Neutrophil (primary cell): ENCODE measurements at regions not wholly inside any gene's neighbourhood (a gene's known extent, or its start where the extent isn't known, plus 50 kb on each side); places are given as distances from the start of the nearest gene placed in this dataset.

Experiments
- H3K27ac ChIP-seq: fragments of 200-600 bp; sonication (generic); 2 replicates; pipeline ENCODE4 v1.5.1; 2016; ENCODE audit warnings: mild to moderate bottlenecking, moderate library complexity
- H3K27me3 ChIP-seq: fragments of 200-600 bp; sonication (generic); 2 replicates; pipeline ENCODE4 v1.6.0; 2016; ENCODE audit warnings: mild to moderate bottlenecking
- H3K36me3 ChIP-seq: fragments of 200-600 bp; sonication (generic); 2 replicates; pipeline ENCODE4 v1.5.1; 2017
- H3K4me1 ChIP-seq, 2 experiments: fragments of 200-600 bp in 1 of 2; sonication (generic) in 1 of 2; 1 replicate in 1 of 2; 2 replicates in 1 of 2; pipeline versions ENCODE4 v1.5.1 to v1.6.1; 2013 to 2016; ENCODE audit warnings: low read depth in 1 of 2, low read length in 1 of 2, mild to moderate bottlenecking in 1 of 2, moderate library complexity in 1 of 2; ENCODE audit not compliant: control insufficient read depth in 1 of 2, insufficient read depth in 1 of 2
- H3K4me3 ChIP-seq, 2 experiments: fragments of 200-600 bp in 1 of 2; sonication (generic) in 1 of 2; 1 replicate in 1 of 2; 2 replicates in 1 of 2; pipeline ENCODE4 v1.5.1; 2013 to 2016; ENCODE audit warnings: low read depth in 1 of 2, low read length in 1 of 2, mild to moderate bottlenecking in 1 of 2, moderate library complexity in 1 of 2
- H3K9me3 ChIP-seq: fragments of 200-600 bp; sonication (generic); 2 replicates; pipeline ENCODE4 v1.5.1; 2016
- TF ChIP-seq, protein P1 (sequence below): fragments of 200-600 bp; sonication (generic); IDR thresholded peaks from 2 replicates; pipeline ENCODE4 v1.5.1; 2016; ENCODE audit warnings: antibody characterized with exemption

DNA sequence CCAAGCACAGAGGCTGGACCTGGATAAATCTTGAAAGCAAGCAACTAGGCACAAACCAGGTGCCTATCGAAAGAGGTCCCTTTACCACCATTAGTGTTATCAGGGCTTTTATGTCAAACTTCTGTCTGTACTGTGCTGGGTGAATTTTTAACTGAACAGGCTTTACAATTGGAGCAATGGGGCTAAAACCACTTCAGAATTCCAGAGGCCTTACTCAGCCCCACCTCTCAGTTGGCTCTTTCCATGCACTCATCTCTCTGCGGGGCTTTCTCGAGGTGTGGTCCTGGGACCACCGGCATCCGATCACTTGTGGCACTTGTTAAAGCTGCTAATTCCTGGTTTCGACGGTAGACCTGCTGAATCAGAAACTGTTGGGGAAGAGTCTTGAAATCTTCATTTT is 232.5 kb downstream of the SOX4 start:
- TF ChIP-seq, protein P1, sequence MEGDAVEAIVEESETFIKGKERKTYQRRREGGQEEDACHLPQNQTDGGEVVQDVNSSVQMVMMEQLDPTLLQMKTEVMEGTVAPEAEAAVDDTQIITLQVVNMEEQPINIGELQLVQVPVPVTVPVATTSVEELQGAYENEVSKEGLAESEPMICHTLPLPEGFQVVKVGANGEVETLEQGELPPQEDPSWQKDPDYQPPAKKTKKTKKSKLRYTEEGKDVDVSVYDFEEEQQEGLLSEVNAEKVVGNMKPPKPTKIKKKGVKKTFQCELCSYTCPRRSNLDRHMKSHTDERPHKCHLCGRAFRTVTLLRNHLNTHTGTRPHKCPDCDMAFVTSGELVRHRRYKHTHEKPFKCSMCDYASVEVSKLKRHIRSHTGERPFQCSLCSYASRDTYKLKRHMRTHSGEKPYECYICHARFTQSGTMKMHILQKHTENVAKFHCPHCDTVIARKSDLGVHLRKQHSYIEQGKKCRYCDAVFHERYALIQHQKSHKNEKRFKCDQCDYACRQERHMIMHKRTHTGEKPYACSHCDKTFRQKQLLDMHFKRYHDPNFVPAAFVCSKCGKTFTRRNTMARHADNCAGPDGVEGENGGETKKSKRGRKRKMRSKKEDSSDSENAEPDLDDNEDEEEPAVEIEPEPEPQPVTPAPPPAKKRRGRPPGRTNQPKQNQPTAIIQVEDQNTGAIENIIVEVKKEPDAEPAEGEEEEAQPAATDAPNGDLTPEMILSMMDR, result no peak
- H3K4me1 ChIP-seq, result no peaks in the 10 kb centered on the region
- no peak overlapping the region for H3K27ac ChIP-seq
- H3K27me3 ChIP-seq, result no peaks in the 10 kb centered on the region
- H3K4me3 ChIP-seq, result no peak overlapping the region
- no peaks in the 10 kb centered on the region for H3K36me3 ChIP-seq
- no peaks in the 10 kb centered on the region for H3K9me3 ChIP-seq

DNA sequence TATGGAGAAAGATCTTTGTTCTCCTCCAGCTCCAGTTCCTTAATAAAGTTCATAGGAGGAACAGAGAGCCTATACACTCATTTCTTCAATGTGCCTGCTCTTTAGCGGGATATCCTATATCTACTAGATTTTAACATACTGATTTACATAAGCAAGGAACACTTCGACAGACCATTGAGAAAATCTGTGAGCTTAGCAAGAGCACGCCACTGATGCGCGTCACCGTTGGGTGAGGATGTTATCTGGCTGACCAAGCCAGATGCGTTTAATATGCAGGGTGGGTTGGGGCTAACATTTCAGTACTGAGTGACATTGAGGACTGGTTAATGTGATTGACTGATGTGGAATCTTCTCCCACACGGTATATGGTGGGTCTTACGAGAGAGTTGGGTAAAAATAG is 233.4 kb downstream of the SOX4 start:
- H3K4me3 ChIP-seq, result no peak overlapping the region
- no peaks in the 10 kb centered on the region for H3K4me1 ChIP-seq
- TF ChIP-seq, protein P1, result no peak
- no peaks in the 10 kb centered on the region for H3K27me3 ChIP-seq
- no peaks in the 10 kb centered on the region for H3K36me3 ChIP-seq
- no peaks in the 10 kb centered on the region for H3K9me3 ChIP-seq
- no peak overlapping the region for H3K27ac ChIP-seq

DNA sequence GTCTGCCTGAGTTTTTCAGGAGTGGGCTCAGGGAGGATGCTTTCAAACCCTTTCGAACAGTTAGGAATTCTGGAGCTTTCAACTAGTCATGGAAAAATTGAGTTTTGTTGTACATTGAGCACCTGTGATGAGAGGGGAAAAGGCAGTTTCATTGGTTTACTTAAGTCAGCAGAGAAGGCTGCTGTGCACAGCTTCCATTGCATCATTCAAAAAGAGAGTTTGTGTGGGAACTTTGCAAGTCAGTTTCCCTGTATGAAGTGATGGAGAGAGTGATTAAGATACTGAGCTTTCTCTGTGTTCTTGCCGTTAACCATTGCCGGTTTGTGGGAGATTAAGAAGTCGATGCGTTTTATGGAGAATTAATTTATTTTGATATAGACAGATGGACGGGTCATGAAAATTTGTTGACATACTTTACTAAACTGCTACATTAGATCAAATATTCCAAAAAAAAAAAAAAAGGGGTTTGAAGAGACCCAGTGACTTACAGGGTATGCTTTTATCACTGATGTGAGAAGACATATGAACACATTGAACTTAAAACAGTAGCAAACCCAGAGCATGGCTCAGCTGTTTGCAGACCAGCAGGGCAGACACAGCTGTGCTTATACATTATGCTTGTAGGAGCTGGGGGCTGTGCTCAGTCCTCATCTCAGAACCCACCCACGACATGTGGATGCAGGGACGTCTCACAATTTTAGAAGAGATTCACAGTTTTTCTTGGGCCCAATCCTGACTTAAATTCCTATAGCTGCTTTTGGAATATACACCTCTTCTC is 234.1 kb downstream of the SOX4 start:
- H3K4me3 ChIP-seq, result no peak overlapping the region
- TF ChIP-seq, protein P1, result no peak
- H3K27me3 ChIP-seq, result no peaks in the 10 kb centered on the region
- no peaks in the 10 kb centered on the region for H3K36me3 ChIP-seq
- H3K4me1 ChIP-seq, result no peaks in the 10 kb centered on the region
- H3K27ac ChIP-seq, result no peak overlapping the region
- H3K9me3 ChIP-seq, result no peaks in the 10 kb centered on the region

DNA sequence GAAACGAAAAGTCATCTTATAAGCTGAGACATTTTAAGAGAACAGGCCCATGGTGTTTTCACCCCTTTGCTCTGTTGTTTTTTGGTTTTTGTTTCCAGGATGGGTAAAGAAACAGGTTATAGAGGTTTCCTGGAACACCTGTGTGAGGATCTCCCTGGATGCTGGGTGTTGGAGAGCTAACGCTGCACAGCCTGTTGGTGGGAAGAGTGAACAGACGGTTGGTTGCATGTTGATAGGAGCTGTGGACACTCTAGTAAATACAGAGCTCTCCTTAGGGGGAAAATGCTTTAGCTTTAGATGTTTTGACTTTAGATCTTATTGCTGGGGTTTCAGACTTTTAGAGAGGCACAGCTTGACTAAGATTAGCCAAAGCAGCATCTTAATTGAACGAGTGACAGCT is 235.2 kb downstream of the SOX4 start:
- H3K4me3 ChIP-seq, result no peak overlapping the region
- no peaks in the 10 kb centered on the region for H3K9me3 ChIP-seq
- H3K36me3 ChIP-seq, result no peaks in the 10 kb centered on the region
- no peaks in the 10 kb centered on the region for H3K27me3 ChIP-seq
- H3K4me1 ChIP-seq, result no peaks in the 10 kb centered on the region
- TF ChIP-seq, protein P1, result no peak
- no peak overlapping the region for H3K27ac ChIP-seq

DNA sequence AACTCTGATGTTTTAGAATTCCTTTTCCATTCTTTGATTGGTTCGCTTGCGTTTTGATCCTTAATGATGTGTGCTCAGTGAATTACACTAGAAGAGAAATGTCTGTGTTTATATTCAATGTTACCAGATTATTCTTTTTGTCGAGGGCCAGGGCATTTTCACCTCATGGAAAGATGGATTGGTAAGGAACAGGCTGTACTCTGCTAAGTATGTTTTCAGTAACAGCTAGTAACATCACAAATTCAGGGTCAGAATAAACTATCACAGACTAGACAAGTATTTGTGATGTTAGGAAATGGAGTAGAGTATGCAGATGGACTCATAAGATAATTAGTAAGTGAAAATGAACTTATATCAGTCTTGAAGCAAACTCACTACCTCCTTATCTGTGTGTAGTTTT is 235.6 kb downstream of the SOX4 start:
- no peaks in the 10 kb centered on the region for H3K36me3 ChIP-seq
- no peak overlapping the region for H3K4me3 ChIP-seq
- H3K4me1 ChIP-seq, result no peaks in the 10 kb centered on the region
- H3K27me3 ChIP-seq, result no peaks in the 10 kb centered on the region
- H3K9me3 ChIP-seq, result no peaks in the 10 kb centered on the region
- H3K27ac ChIP-seq, result no peak overlapping the region
- TF ChIP-seq, protein P1, result no peak
